HG03097 (cell line): ENCODE measurements at regions not wholly inside any gene's neighbourhood (a gene's known extent, or its start where the extent isn't known, plus 50 kb on each side); places are given as distances from the start of the nearest gene placed in this dataset.

ENCODE experiments used
- ATAC-seq: cut with Tn5 transposase; IDR thresholded peaks from one replicate; pipeline ENCODE4 v1.9.1; 2021; ENCODE audit not compliant: unreplicated experiment, low FRiP score

DNA sequence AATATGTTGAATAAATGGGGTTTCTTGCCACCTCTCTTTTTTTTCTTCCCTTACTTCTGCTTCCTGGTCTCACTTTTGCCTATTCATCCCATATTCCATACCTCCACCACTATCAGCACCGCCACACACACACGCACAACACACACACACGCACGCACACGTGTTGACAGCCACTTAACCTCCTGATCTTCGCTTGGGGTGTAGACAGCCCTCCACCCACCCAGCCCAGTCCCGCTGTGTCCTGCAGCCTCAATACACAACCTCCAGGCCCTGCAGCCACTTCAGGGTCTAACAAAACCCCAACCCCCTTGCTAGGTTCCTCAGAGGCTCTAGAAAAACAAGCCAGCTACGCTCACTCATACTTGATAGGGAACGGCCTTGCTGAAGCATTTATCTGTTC, 72.3 kb downstream of the LINC00237 start:
- no peak for ATAC-seq

DNA sequence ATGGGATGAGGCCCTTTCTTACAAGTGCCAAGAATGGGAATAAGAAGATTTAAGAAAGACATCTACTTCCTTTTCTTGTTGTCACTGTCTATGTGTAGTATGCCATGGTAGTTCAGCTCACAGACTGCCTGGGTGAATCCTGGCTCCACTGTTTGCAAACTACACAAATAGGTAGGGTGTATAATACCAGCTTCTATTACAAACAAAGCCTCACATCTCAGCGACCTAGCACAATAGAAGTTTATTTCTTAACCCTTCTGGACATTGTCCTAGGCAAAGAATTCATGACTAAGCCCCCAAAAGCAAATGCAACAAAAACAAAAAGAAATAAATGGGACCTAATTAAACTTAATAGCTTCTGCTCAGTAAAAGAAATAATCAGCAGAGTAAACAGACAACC, 74.5 kb downstream of the LINC00237 start:
- ATAC-seq = no peak

DNA sequence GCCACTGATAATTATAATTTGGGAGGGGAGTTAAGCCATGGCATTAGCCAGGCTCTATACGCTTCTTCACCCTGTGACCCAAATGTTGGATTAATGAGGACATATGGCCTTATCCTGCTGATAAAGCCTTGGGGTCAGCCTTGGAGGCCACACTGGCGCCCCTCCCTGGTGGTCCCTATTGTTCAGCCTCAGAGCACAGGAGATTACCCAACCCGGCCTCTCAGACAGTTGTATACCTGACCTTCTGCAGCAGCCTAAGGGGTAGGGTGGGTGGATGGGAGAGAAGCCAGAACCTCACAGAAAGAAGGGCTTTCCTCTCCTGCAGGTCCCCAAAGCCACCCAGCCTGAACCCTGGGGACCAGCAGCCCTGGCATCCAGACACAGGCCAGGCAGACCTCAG, 76.8 kb downstream of the LINC00237 start:
- no peak for ATAC-seq

DNA sequence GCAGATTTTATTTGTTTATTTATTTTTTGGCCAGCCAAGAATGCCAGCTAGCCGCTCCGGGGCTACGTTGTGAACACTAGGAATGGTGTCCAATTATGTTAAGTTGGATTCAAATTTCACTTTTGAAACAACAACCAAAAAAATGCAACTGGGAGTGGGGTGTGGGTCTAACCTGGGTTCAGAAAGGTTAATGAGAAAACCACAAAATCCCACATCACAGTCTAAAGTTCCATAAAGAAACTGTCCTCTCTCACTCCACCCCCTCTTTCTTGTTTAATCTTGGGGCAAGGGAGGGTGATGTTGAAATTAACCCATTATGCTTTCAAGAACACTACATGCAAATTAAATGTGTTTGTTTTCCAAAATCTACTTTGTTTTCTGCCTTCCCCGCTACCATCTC, 77.2 kb downstream of the LINC00237 start:
- no peak for ATAC-seq

DNA sequence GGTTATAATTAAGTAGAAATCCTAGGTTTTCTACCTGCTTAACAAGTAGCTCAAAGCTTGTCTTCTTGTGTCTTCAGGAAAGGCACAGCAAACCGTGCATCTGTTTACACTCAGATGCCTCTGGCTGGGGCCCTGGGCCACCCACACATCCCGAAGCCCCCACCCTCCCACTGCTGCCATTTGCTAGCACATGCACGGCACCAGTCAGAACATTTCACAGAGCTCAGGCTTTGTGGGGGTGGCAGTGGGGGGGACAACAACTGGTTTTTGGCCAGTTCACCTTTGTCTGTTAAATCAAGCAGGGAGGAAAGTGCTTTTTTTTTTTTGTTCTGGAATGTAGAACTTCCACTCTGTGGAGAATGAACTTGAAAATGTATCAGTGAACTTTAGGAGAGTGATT, 77.7 kb downstream of the LINC00237 start:
- no peak for ATAC-seq

DNA sequence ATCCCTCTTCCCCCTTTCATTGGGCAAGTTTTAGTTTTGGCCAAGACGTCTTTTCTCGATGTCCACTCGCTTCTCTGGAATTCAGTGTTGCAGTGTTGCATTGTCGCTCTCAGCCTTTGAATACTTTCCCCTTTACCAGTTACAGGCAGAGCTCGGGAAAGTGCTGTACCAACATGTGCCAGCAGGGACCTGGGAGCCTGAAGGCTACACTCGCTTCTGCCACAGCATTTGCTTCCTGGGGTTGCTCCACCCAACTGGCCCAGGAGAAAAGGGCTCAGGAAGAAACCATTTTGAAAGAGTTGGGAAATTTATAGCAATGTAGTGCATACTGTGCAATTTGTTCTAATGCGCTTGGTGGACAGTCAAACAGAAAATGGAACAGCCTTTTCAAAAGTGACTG, 78.6 kb downstream of the LINC00237 start:
- ATAC-seq = no peak

DNA sequence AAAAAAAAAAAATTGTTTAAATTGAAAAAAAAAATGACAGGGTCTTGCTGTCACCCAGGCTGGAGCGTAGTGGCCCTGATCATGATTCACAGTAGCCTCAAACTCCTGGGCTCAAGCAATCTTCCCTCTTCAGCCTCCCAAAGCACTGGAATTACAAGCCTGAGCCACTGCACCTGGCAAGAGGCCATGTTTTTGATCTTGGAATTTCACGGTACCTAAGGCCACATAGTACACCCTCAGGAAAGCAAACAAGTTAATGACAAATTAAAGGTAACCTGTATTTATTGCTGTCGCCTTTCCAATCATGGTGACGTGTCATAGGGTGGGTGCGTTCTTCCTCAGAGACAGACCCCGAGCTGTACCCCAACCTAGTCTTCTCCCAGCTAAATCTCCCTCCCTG, 79.2 kb downstream of the LINC00237 start:
- no peak for ATAC-seq

DNA sequence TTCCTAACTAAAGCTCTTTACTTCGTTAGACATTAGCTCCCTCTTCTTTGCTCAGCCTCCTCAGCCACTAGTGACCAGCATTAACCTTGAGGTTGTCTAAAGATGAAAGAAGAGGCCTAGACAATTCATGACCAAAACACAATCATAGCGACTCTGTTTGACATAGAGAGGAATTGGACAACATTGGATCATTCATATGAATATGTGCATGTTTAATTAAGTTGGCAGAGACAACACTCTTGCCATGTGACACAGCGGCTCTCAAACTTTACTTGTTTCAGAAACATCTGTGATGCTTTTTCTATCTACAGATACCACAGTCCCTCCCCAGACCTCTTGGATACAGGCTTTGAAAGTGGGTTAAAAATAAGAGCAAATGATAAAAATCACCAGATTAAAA, 81.7 kb downstream of the LINC00237 start:
- no peak for ATAC-seq

DNA sequence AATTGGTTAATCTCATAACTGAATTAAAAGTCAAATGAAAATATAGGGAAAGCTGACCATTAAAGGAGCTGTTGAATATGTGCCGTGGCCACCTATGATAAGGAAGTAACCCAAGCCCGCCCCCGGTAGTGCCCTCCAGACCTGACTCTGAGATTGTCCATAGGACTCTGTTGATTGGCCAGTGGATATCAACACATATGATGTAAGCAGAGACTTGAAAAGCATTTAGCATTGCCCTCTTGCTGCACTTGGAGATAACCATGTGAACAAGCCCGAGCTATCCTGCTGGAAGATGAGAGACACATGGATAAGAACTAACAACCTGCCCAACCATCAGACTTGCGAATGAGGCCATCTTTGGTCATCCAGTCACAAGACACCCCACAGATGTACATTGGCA, 83.2 kb downstream of the LINC00237 start:
- ATAC-seq = no peak

DNA sequence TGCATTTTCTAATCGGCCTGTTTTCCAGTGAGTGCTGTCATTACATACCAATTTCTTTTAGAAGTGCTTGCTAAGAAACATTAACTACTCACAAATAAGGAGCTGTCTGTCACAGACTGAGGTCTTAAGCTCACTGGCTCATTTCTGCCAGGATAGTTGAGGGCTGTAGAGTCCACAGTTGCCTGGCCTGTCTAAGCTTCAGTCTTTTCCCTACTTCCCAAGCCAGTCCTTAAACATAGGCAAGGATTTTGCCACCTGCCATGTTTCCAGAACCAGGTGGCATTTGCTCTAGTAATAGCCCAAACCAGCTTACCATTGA, 84.7 kb downstream of the LINC00237 start:
- ATAC-seq = no peak

DNA sequence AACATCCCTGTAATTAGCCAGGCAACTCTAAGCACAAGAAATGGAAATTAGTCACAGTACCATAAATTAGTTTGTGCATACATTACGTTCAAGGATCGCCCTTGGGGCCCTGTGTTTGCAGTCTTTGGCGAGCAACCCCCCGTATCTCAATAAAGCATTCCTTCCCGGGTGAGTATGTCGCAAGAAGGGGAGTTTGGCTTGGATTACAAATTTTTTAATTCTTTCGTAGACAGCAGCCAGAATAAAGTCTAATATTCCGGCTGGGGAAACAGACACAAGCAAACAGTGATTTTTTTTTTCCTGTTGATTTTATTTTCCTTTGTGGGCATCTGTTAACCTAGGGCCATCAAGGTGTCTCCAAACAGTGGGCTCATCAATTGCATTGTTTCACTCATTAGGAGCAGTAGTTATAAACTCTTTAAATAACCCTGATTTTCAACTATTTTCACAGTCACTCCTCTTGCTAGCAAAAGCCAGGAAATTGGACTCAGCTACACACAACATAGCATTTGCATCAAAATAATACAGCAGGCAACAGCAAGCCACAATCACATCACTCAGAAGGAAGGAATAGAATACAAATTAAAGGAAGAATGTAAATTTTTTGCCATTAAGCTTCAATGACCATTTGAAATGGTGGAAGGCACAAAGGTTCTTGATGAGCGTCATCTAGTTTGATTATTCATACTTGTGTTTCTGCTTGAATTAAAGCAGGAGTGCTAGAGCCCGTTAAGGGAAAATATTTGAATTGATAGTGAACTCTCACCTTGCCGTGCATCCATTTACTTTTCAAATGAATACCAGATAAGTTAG, 85.3 kb downstream of the LINC00237 start:
- no peak for ATAC-seq

DNA sequence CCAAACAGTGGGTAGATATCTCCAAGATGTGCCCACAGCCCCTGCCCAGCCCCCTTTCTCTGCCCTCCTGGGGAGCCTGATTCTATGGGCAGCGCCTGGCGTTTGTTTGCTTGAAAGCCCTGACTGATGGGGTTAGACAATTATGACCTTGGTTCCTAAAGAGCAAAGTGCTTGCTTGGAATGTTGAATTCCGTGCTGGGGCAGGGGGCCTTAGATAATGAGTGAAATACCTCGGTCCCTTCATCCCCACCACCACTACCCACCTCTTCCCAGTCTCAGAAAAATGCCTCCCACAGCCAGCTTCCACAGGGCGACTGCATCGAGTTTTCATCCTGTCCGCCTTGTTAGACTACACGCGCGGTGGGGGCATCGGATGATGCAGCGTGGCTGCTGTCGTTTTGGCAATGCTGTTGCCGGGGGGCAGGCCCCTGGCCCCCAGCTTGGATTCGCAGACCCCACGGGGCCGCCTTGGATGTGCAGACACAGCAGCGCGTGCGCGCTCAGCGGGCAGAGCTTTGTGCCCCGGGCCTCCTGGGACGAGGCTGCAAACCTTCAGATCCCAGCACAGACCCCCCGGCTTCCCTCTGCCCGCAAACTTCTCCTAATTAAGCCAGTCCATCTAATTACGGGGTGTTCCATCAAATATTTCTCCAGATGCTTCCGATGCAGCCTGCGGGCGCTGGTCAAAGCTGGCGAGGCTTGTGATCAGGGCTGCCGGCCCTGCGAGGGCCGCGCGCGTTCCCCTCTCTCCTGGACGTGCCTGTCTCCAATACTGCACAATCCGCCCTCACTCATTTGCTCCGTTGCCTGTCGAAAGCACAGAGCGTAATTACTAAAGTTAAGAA, 86.1 kb downstream of the LINC00237 start:
- no peak for ATAC-seq

DNA sequence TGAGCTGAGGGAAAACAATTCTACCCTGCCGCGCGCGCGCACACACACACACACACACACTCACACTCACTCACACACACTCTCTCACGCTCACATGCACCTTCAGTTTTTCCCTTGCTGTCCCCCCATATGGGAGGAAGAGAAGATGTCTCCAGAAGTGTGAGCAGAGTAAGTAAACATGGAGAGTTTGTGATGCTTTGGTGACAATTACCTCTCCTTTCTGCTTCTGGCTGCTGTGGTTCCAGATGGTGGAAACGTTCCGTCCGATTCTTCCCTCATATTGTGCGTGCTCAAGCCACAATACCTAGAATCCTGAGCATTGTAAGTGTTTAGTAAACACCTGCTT, 86.7 kb downstream of the LINC00237 start:
- ATAC-seq = no peak

DNA sequence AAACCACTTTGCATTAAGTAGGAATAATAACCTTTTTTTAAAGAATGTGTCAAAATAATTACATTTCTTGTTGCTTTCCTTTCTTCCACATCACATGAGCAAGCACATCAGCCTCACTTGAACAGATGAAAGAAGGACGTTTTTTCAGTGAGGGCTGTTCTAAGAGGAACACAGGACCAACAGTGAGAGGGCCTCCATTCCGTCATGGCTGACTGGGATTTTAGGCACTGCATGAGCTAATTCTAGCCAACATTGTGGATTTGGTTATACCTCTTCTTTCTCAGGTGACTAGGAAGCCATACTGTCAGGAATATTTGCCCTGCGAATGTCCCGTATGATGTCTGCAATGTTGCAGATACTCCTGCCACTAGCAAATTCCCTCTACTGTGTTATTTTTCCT, 87.6 kb downstream of the LINC00237 start:
- ATAC-seq = no peak

DNA sequence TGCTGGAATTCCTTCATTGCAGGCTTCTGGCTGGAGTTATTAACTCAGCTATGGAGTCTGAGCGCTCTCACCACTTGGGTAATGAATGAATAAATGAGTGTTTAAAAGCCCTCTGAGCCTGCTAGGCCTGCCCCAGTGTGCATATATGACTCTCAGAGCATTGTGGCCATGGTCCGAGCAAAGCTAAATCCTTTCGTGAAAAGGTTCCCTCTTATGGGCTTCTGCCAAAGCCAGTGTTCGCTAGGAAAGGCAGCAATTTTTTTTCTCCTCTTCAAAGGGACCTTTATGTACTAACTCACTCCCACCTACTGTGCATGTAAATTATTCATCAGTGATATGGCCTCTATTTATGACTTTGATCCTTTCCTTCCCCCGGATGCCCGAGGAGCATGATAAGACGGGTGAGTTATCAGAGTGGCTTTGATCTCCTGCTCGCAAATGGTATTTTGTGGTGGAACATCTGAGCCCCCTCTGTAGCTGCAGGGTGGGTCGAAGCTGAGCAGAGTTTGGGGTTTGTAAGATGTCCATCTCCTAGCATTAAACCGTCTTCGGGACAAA, 88.6 kb downstream of the LINC00237 start:
- no peak for ATAC-seq

DNA sequence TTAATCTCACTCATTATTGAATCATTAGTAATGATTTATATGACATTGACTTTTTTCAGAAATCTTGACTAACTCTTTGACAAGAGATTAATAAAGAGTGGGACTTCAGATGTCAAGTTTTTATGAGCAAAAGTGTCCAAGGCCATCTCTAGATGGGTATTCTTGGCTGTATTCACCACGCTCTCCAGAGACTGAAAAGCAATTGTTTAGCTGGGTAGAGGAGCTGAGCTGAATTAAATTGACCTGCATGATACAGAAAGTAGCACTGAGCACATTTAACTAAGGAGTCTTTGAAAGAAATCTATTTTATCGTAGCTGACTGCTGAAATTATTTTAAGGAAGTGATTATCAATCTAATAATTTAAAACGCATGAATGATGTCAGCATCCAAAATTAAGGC, 89.4 kb downstream of the LINC00237 start:
- no peak for ATAC-seq

DNA sequence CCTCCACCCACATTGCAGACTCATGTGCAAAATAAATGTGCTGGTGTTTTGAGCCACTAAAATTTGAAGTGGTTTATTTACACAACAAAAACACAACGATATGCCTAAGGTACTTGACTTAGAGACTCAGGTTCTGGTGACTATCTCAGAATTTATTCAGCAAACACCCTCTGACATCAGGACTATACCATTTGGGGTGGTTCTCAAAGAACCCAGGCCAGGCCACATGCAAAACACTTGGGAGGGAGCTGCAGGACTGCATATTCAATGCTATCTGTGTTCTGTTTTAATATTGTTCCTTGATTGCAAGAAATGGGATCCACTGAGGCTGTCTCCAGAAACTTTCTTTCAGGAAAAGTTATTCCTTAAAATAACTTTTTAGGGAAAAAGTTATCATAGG, 91.6 kb downstream of the LINC00237 start:
- no peak for ATAC-seq

DNA sequence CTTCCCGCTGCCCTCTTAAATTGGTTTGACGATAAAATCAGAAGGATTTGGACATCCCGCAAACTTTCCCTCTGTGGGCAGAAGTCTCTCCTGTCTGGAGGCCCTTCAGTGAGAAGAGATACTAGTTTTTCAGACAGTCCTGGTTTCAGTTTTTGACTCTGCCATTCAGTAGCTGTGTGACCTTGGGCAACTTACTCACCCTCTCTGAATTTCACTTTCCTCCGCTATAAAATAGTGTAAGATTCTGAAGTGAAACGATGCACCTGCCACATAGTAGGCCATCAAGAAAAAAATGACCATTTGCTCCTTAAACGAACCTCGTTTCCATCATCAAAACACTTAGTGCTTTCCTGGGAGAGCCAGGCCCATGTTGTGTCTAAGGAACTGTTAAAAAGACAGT, 97.2 kb downstream of the LINC00237 start:
- ATAC-seq = no peak

DNA sequence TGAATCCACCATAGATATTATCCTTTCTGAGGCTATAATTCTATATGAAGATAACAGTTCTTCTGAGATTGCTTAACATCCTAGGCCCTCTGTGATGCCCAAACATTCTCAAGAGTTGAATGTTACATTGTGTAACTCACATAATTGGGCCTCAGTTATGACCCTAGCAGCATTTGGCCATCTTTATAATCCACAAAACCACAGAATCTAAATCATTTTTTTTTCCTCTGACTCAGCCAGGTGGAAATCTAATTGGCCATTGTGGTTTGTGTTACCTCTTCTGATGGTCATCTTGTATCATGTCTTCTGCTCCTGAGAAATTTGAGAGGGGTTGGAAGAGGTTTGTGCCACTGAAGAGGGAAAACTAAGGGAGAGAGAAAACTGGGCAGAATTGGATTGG, 99.5 kb downstream of the LINC00237 start:
- ATAC-seq = no peak

DNA sequence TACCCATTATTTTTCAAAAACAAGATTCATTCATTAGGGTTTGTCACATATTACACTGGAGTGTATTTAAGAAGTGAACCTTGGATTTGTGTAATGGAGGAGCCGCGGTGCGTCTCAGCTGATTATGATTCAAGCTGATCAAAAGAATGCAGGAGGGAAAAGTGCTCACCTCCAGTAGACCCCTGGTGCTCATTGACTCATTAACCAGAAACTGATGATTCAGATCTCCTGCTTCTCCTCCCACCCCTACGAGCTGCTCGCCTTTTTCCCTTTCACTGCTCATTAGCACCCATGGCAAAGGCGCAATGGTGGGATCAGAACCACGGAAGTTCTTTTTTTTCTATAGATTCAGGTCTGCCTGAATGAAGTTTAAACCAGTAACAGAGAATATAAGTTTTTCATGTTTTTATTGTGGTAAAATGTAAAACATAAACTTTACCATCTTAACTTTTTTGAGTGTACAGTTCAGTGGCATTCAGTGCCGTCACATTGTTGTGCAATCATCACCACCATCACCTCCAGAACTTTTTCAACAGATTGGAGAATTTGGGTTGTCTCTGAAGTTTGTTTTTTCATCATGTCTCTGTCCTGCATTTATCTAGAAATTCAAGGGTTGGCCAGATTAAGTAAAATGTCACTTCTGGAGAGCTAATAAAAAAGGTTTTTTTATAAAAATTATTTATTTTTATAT, 101.6 kb downstream of the LINC00237 start:
- ATAC-seq = no peak

DNA sequence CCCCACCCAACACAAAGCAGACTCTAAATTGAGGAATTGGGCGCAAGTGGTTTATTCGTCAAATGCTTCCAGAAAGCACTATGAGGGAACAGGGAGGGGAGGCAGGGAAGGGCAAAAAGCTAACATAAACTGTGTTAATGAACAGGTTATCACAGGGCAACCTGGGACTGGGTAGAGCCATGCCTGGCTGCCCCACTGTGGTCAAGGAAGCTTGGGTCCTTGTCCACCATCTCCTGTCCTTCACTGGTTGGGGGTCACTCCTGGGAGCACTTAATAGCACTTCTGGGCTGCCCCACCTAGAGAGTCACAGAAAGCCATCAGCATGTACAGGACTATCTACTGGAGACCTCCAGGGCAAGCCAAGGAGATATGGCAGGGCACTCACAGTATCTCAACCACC, 102.3 kb downstream of the LINC00237 start:
- no peak for ATAC-seq
